ENCODE measurements at regions not wholly inside any gene's neighbourhood (a gene's known extent, or its start where the extent isn't known, plus 50 kb on each side); places are given as distances from the start of the nearest gene placed in this dataset.

GRCh38 chr13:89687066-89687465, 1660.4 kb upstream of the MIR17HG start:
- TF ChIP-seq, protein P1, sequence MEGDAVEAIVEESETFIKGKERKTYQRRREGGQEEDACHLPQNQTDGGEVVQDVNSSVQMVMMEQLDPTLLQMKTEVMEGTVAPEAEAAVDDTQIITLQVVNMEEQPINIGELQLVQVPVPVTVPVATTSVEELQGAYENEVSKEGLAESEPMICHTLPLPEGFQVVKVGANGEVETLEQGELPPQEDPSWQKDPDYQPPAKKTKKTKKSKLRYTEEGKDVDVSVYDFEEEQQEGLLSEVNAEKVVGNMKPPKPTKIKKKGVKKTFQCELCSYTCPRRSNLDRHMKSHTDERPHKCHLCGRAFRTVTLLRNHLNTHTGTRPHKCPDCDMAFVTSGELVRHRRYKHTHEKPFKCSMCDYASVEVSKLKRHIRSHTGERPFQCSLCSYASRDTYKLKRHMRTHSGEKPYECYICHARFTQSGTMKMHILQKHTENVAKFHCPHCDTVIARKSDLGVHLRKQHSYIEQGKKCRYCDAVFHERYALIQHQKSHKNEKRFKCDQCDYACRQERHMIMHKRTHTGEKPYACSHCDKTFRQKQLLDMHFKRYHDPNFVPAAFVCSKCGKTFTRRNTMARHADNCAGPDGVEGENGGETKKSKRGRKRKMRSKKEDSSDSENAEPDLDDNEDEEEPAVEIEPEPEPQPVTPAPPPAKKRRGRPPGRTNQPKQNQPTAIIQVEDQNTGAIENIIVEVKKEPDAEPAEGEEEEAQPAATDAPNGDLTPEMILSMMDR (IDR thresholded peaks at IDR 0.05; ENCODE audit: low read depth, low read length), result no peak
- no peak for TF ChIP-seq EZH2phosphoT487 (IDR thresholded peaks at IDR 0.05; ENCODE audit: low read depth)

Measured in OCI-LY3 (cell line).